Lung (tissue), 12 donors: ENCODE measurements at regions not wholly inside any gene's neighbourhood (a gene's known extent, or its start where the extent isn't known, plus 50 kb on each side); places are given as distances from the start of the nearest gene placed in this dataset. TPM values are rescaled to one million over a fixed set of nuclear protein-coding genes. Genes with fewer than 3 reads are reported as not detected.

Experiments used
- ATAC-seq: fragments of 200-7000 bp; cut with Tn5 transposase; one replicate; pipeline ENCODE4 v1.9.1; 2020; ENCODE audit warnings: moderate number of reproducible peaks; ENCODE audit not compliant: insufficient read depth, low FRiP score
- DNase-seq, 3 donors: peaks; one replicate each; pipeline ENCODE4 v3.0.0-alpha.2; 2013 to 2017
- H3K27ac ChIP-seq, 2 donors: one replicate each; pipeline ENCODE4 v1.5.1; 2013; ENCODE audit warnings: mild to moderate bottlenecking in 2 of 2, moderate library complexity in 2 of 2, control low read depth in 1 of 2, inconsistent platforms in 1 of 2, low read depth in 1 of 2, low read length in 1 of 2
- H3K27me3 ChIP-seq, 3 donors: one replicate each; pipeline ENCODE4 v1.5.1; 2013; ENCODE audit warnings: low read length in 2 of 3; ENCODE audit not compliant: control insufficient read depth in 3 of 3, insufficient read depth in 3 of 3
- H3K36me3 ChIP-seq, 4 donors: one replicate each; pipeline ENCODE4 v1.5.1; 2013; ENCODE audit warnings: low read length in 4 of 4, mild to moderate bottlenecking in 1 of 4, moderate library complexity in 1 of 4; ENCODE audit not compliant: control insufficient read depth in 4 of 4, insufficient read depth in 4 of 4
- H3K4me1 ChIP-seq, 5 donors: one replicate each; pipeline ENCODE4 v1.5.1; 2013; ENCODE audit warnings: low read length in 5 of 5, mild to moderate bottlenecking in 2 of 5, moderate library complexity in 1 of 5; ENCODE audit not compliant: control insufficient read depth in 5 of 5, insufficient read depth in 5 of 5
- H3K4me3 ChIP-seq: one replicate; pipeline ENCODE4 v1.5.1; 2013; ENCODE audit warnings: mild to moderate bottlenecking, control low read depth, moderate library complexity
- H3K9ac ChIP-seq, 2 donors: one replicate each; pipeline ENCODE4 v1.5.1; 2013; ENCODE audit warnings: low read length in 2 of 2, control low read depth in 1 of 2; ENCODE audit not compliant: insufficient read depth in 1 of 2
- H3K9me3 ChIP-seq, 4 donors: one replicate each; pipeline ENCODE4 v1.5.1; 2013; ENCODE audit warnings: low read length in 3 of 4, mild to moderate bottlenecking in 1 of 4, moderate library complexity in 1 of 4; ENCODE audit not compliant: control insufficient read depth in 4 of 4, insufficient read depth in 3 of 4
- WGBS, 2 donors: extraction: QIAGEN DNeasy Blood & Tissue Kit; methylation state at CpG; one replicate each; pipeline ENCODE4 v1.1.7; 2013; 5-methylcytosine and 5-hydroxymethylcytosine counted together
- small RNA-seq: library from RNA; depleted of rRNA; stranded (forward); fragments of <200 nt; gene quantifications from one replicate; pipeline ENCODE3, GENCODE V24; 2014; ENCODE audit warnings: low replicate concordance
- TF ChIP-seq, protein P1 (sequence below): IDR thresholded peaks from 2 replicates; pipeline ENCODE4 v1.5.1; 2012; ENCODE audit warnings: mild to moderate bottlenecking; ENCODE audit errors: control extremely low read depth, extremely low read depth
- donor health status: control.
- donor health status: control.
- donor health status: Bipolar disorder and iron deficiency.
- donor health status: healthy.
- donor health status: DM: yes; HTN: yes; CAD: no.

DNA sequence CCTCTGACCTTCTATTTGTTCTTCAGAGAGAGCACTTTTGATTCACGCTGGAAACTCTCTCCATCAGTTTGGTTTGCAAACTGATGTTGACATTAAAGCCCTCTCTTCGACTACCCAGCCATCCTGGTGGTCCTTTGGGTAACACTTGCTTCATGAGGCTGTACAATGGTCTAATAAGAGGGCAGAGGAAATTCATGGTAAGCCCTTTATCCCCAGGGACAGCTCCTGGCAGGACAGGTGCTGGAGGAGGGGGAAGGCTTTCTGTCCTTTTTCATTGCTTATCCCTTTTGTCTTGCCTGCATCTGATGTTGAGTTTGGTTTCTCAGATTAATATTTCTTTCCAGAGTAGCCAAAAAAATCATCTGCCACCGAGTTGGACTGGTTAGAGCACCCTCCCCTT is 52.1 kb upstream of the CD93 start:
- H3K27ac ChIP-seq, result no peak overlapping the region
- peaks cover 0 to 8% (median 2%) of the 10 kb centered on the region in 5 donors for H3K4me1 ChIP-seq
- ATAC-seq, result no peak
- no peaks in the 10 kb centered on the region for H3K27me3 ChIP-seq
- TF ChIP-seq, protein P1, sequence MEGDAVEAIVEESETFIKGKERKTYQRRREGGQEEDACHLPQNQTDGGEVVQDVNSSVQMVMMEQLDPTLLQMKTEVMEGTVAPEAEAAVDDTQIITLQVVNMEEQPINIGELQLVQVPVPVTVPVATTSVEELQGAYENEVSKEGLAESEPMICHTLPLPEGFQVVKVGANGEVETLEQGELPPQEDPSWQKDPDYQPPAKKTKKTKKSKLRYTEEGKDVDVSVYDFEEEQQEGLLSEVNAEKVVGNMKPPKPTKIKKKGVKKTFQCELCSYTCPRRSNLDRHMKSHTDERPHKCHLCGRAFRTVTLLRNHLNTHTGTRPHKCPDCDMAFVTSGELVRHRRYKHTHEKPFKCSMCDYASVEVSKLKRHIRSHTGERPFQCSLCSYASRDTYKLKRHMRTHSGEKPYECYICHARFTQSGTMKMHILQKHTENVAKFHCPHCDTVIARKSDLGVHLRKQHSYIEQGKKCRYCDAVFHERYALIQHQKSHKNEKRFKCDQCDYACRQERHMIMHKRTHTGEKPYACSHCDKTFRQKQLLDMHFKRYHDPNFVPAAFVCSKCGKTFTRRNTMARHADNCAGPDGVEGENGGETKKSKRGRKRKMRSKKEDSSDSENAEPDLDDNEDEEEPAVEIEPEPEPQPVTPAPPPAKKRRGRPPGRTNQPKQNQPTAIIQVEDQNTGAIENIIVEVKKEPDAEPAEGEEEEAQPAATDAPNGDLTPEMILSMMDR, result no peak
- 78 to 86% methylated on average over 3 of the region's 3 CpGs for WGBS, 2 donors
- DNase-seq, result no peak
- no peak overlapping the region for H3K9ac ChIP-seq
- H3K36me3 ChIP-seq, result no peaks in the 10 kb centered on the region
- H3K9me3 ChIP-seq, result peaks cover 0 to 2% (median 0%) of the 10 kb centered on the region in 4 donors
- H3K4me3 ChIP-seq, result no peak overlapping the region

DNA sequence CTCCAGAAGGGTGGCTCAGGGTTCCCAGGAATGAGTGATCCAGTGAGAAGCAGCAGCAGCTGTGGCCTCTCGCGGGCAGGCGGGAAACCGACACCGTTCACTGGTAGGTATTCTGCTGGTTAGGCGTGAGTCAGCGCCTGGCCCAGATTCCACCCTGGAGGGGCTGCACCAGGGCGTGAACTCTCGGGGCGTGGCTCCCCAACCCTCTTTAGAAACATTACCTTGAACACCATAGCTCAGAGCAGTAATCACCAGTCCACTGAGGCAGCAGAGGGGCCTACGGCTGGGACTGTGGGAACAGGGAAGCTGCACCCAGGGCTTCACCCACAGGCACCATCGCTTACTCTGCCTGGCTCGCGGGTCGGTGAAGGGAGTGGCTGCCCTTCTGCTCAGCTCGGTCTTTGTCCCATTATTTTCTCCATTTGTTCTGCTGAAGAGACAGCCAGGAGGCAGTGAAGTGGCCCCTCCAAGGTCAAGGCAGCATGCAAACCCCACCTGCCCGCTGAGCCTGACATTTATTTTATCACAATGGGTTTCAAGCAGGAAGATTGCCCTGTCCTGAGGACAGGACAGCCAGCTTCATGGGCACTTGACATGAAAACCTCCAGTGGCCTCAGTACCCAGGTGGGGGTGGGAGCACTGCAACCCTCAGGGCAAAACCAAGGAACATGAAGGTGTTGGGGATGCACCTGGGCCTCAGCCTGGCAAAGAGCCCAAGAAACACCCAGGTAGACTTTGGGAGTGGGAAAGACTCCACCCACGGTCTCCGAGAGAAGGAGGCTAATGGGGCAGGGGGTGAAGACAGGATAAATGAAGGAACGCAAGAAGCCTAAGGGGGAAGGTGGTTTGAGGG is 51.0 kb upstream of the CD93 start:
- peaks cover 0 to 2% (median 0%) of the 10 kb centered on the region in 4 donors for H3K9me3 ChIP-seq
- H3K27ac ChIP-seq, result no peak overlapping the region
- no peak for ATAC-seq
- no peak overlapping the region for H3K9ac ChIP-seq
- no peaks in the 10 kb centered on the region for H3K27me3 ChIP-seq
- TF ChIP-seq, protein P1, result no peak
- H3K36me3 ChIP-seq, result no peaks in the 10 kb centered on the region
- WGBS, 2 donors, result 94 to 95% methylated on average over 20 of the region's 20 CpGs
- H3K4me3 ChIP-seq, result no peak overlapping the region
- peaks cover 0 to 10% (median 2%) of the 10 kb centered on the region in 5 donors for H3K4me1 ChIP-seq
- DNase-seq, result no peak

DNA sequence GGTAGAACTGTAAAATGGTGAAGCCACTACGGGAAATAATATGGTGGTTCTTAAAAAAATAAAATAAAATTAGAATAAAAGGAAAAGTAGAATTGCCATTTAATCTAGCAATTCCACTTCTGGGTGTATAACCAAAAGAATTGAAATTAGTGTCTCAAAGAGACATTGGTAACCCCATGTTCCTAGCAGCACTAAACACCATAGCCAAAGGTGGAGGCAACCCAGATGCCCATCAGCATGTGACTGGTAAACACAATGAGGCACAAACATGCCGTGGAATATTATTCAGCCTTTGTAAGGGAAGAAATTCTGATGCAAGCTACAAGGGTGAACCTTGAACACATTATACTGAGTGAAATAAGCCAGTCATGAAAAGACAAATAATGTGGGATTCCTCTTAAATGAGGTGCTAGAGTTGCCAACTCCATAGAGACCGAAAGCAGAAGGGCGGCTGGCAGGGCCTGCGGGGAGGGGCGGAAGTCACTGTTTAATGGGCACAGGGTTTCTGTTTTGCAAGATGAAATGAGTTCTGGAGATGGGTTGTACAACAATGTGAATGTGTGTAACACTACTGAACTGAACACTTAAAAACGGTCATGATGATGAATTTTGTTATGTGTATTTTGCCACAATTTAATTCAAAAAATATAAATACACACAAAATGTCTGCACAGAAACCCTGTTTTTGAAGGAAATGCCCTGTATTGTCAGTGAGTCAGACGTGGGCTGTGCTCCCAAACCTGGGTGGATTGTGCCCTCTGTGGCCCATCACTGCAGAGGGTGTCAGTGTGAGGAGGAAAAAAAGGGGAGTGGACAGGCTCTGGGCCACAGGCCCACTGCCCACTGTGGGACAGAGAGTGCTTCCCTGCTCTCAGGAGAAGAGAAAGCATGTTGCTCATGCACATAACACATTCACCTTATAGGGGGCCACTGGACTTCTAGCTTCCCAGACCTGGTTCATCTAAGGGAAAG is 49.6 kb upstream of the CD93 start:
- peaks cover 0 to 2% (median 0%) of the 10 kb centered on the region in 4 donors for H3K9me3 ChIP-seq
- no peaks in the 10 kb centered on the region for H3K36me3 ChIP-seq
- peak; percentile 54 for ATAC-seq
- H3K27me3 ChIP-seq, result no peaks in the 10 kb centered on the region
- H3K4me3 ChIP-seq, result no peak overlapping the region
- 60 to 64% methylated on average over 8 of the region's 8 CpGs for WGBS, 2 donors
- H3K27ac ChIP-seq, result peak overlapping the region in 1 of 2 donors; percentile 45
- peaks cover 0 to 14% (median 0%) of the 10 kb centered on the region in 5 donors for H3K4me1 ChIP-seq
- TF ChIP-seq, protein P1, result no peak
- H3K9ac ChIP-seq, result no peak overlapping the region
- DNase-seq, result no peak

Small RNA genes in the stretch of these regions (small RNA-seq; reads per million reads assigned to genes)
- not detected for gene RNA5SP478
